RWPE1 (cell line): ENCODE measurements at regions not wholly inside any gene's neighbourhood (a gene's known extent, or its start where the extent isn't known, plus 50 kb on each side); places are given as distances from the start of the nearest gene placed in this dataset.

ENCODE experiments used
- CTCF ChIA-PET: fragments of 350-600 bp; sonication (Branson Sonifier 250); formaldehyde crosslinking; extraction: SDS; loops from one replicate; lab custom pipeline; 2021; lab: Yijun Ruan, JAX
- POLR2A ChIA-PET: fragments of 400-600 bp; formaldehyde crosslinking; extraction: SDS; loops from one replicate; lab custom pipeline; 2020; ENCODE audit warnings: antibody characterized with exemption; ENCODE audit not compliant: low non-redundant PET; lab: Yijun Ruan, JAX
- DNase-seq: peaks from one replicate; pipeline ENCODE4 v3.0.0; 2012; ENCODE audit warnings: low spot score
- H3K27ac ChIP-seq: fragments of 450-650 bp; 2 replicates; pipeline ENCODE4 v1.5.1; 2017
- CTCF ChIP-seq: fragments of 450-650 bp; conservative IDR thresholded peaks from 2 replicates; pipeline ENCODE4 v1.5.1; 2017; ENCODE audit warnings: low read depth, mild to moderate bottlenecking

GRCh38 chr4:181982437-181982836, 260.8 kb upstream of the TENM3 start:
- POLR2A ChIA-PET: no interaction called here
- no peak for DNase-seq

GRCh38 chr4:181982856-181983255, 260.3 kb upstream of the TENM3 start:
- no peak overlapping the region for H3K27ac ChIP-seq
- POLR2A ChIA-PET: no interaction called here
- CTCF ChIA-PET: no interaction called here
- TF ChIP-seq CTCF: no peak
- DNase-seq: no peak

More at GRCh38 chr4:181982437-181982836, 260.8 kb upstream of the TENM3 start:
- no peak for TF ChIP-seq CTCF
- no peak overlapping the region for H3K27ac ChIP-seq
- CTCF ChIA-PET: no interaction called here

DNA sequence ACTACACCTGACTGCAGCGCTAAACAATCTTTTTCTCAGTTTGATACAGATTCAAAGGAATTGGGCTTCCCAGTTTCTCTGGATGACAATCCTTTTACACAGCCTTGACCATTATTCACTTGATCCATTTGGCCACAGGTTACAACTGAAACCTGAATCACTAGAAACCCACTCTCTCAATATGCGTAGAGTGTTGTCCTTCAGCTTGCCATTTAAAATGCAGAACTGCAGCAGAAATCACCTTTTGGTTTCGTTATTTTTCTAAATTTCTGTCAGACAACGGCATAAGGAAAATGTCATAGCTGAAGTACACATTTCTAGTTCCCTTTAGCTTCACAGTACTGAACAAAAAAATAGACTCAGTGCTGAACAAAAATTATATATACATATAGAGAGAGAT, 255.8 kb upstream of the TENM3 start:
- ChIA-PET CTCF (no interaction called here), POLR2A (no interaction called here)
- DNase-seq: no peak
- no peak for TF ChIP-seq CTCF
- H3K27ac ChIP-seq: no peak overlapping the region

- ChIA-PET CTCF (no interaction called here), POLR2A (no interaction called here)
- no peak for TF ChIP-seq CTCF
- no peak overlapping the region for H3K27ac ChIP-seq
- no peak for DNase-seq
These were observed 254.1 kb upstream of the TENM3 start for GRCh38 chr4:181989071-181989470.

DNA sequence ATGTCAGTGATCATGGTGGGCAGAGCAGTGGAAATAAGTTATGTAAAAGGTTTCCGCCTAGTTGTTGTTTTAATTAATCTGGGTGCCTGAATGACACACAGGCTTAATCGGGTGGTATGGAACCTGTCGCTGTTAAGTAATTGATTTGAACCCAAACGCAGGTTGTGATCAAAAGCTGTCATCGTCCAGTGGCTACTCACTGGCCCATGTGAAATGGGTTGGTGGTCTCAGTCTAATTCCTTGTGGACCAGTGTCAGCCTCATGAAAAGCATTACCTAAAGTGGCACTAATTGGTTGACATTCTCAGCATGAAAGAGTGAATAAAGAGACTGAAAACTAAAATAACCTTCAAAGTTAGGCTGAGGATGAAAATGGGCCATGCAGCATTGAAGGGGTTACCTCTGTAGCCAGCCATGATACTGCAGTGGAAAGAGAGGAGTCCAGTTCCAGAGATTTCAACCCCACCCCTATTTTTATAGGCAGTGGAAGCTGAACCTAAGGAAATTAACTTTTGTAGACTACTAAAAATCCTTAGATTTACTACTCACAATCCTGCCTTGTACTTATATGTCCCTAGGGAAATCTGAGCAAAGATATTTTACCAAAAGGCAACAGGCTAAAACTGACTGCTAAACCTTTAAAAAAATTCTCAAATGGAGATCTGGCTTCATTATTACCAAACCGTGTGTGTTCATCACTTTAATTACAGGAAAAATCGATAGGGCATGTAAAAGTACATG, 251.7 kb upstream of the TENM3 start:
- POLR2A ChIA-PET: no interaction called here
- DNase-seq: no peak
- TF ChIP-seq CTCF: no peak

DNA sequence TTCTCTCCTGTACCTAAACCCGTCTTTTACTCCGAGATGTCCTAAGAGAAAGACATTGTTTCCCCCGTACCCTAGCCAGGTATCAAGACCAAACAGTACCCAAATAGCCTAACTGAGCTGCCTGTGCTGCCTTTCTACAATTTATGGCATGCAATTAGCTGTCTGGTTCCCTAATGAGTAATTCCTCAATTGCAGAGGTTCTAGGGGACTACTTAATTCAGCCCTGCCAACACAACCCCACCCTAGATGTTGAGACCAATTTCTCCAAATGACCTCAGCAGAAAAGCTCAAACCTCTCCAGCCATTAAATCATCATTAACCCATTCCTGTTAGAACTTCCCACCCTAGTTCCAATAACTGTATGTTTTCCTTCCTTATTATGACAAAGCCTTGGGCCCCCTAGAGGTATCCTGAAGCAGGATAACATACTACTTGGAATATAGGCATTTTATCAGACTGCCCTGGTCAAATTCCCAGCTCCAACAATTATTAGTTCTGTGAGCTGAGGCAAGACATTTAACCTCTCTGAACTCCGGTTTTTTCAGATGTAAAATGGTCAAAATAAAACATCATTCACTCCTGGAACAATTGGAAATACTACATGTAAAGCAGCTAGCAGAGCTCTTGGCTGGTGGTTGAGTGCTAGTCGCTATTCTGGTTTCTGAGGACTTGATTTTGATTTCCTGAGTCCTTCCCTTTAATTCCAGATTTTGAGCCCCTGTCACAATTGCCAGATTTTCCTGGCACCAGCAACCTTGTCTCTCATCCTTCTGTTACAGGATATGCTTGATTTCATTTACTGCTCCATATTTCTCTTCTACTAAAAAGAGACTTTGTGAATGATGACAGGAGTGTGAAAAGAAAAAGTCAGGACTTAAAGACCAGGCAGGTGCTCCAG, 244.6 kb upstream of the TENM3 start:
- no peak for TF ChIP-seq CTCF
- ChIA-PET CTCF (interaction anchor here (0.5 to 0.6 kb wide), 2 partner anchors 25 to 129 kb away, joined by 3 to 4 read pairs; no protein-coding TSS in a partner anchor), POLR2A (no interaction called here)
- no peak for DNase-seq
- H3K27ac ChIP-seq: no peak overlapping the region

More for the DNA sequence above, 251.7 kb upstream of the TENM3 start:
- no peak overlapping the region for H3K27ac ChIP-seq
- CTCF ChIA-PET: no interaction called here
